ENCODE measurements at regions not wholly inside any gene's neighbourhood (a gene's known extent, or its start where the extent isn't known, plus 50 kb on each side); places are given as distances from the start of the nearest gene placed in this dataset.

DNA sequence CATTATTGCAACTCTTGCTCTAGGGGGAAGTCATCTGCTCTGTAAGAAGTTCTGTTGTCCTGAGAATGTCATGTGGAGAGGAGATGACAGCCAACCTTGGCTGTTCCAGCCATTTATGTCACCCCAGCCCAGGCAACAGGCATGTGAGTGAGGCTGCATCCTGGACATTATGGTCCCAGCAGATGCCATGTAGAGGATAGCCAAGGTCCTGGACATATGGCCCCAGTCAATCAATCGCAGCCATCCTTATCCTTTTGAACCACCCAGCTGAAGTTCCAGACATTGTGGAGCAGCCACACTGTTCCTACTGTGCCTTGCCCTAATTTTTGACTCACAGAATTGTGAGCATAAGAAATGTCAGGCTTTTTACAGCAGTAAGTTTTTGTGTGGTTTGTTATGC is 84.9 kb downstream of the AVPR1A start:
- H3K4me1 ChIP-seq (ENCODE audit: control insufficient read depth in 1 of 2, extremely low read depth in 1 of 2, insufficient read depth in 2 of 2, low read length in 2 of 2), result no peaks in the 10 kb centered on the region
- WGBS (ENCODE audit: insufficient coverage), result 86% methylated on average over 1 of the region's 1 CpG
- H3K9me3 Mint-ChIP-seq, result no peaks in the 10 kb centered on the region
- H3K27ac ChIP-seq (ENCODE audit: low read length), result no peak overlapping the region
- H3K4me1 Mint-ChIP-seq, result no peaks in the 10 kb centered on the region
- ATAC-seq (replicated peaks in 1 of 4), result no peak
- no peak overlapping the region for H3K4me3 ChIP-seq (ENCODE audit: control insufficient read depth in 1 of 2, extremely low read depth in 1 of 2, low read length in 1 of 2)
- H3K36me3 ChIP-seq (ENCODE audit: control insufficient read depth in 2 of 2, extremely low read depth in 1 of 2, insufficient read depth in 1 of 2, low read length in 1 of 2), result no peaks in the 10 kb centered on the region
- no peak for DNase-seq
- CTCF ChIA-PET, result no interaction called here
- H3K36me3 Mint-ChIP-seq, result no peaks in the 10 kb centered on the region
- POLR2A ChIA-PET, result no interaction called here
- peaks cover 2 to 3% of the 10 kb centered on the region in 2 donors for H3K27me3 Mint-ChIP-seq
- no peaks in the 10 kb centered on the region for H3K9me3 ChIP-seq
- peaks cover 0 to 2% of the 10 kb centered on the region in 2 experiments for H3K27me3 ChIP-seq (replicated peaks in 1 of 2; ENCODE audit: control insufficient read depth in 2 of 2, extremely low read depth in 1 of 2, insufficient read depth in 2 of 2, low read length in 1 of 2)
- no peak overlapping the region for H3K27ac Mint-ChIP-seq
- no peak overlapping the region for H3K4me3 Mint-ChIP-seq

DNA sequence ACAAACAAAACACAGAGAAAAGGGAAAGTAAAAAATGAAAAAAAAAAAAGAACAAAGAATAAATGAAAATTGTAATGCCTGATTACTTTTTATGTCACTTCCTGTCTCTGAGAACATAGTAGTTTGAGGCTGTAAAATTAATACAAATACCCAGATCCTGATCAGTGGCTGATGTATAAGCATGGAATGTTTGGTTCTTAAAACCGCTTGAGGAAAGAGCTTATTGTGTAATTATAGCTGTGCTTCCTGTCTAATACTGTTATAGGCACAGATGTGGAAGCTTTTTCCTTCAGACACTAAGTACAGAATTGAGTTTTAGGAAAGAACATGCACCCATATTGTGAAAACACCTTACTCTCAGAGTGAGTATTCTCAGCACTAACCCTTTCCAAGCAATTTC is 86.9 kb downstream of the AVPR1A start:
- no peaks in the 10 kb centered on the region for H3K27me3 ChIP-seq (replicated peaks in 1 of 2; ENCODE audit: control insufficient read depth in 2 of 2, extremely low read depth in 1 of 2, insufficient read depth in 2 of 2, low read length in 1 of 2)
- no peak for ATAC-seq (replicated peaks in 1 of 4)
- H3K27ac Mint-ChIP-seq, result no peak overlapping the region
- no CpG with 5 or more reads among the region's 1 CpG for WGBS (ENCODE audit: insufficient coverage)
- H3K9me3 ChIP-seq, result no peaks in the 10 kb centered on the region
- H3K9me3 Mint-ChIP-seq, result no peaks in the 10 kb centered on the region
- H3K36me3 ChIP-seq (ENCODE audit: control insufficient read depth in 2 of 2, extremely low read depth in 1 of 2, insufficient read depth in 1 of 2, low read length in 1 of 2), result no peaks in the 10 kb centered on the region
- ChIA-PET POLR2A (no interaction called here), CTCF (no interaction called here)
- no peaks in the 10 kb centered on the region for H3K36me3 Mint-ChIP-seq
- H3K4me3 Mint-ChIP-seq, result no peak overlapping the region
- H3K4me1 Mint-ChIP-seq, result no peaks in the 10 kb centered on the region
- DNase-seq, result no peak
- H3K27ac ChIP-seq (ENCODE audit: low read length), result no peak overlapping the region
- H3K4me3 ChIP-seq (ENCODE audit: control insufficient read depth in 1 of 2, extremely low read depth in 1 of 2, low read length in 1 of 2), result no peak overlapping the region
- H3K4me1 ChIP-seq (ENCODE audit: control insufficient read depth in 1 of 2, extremely low read depth in 1 of 2, insufficient read depth in 2 of 2, low read length in 2 of 2), result no peaks in the 10 kb centered on the region
- peaks cover 2 to 4% of the 10 kb centered on the region in 2 donors for H3K27me3 Mint-ChIP-seq

DNA sequence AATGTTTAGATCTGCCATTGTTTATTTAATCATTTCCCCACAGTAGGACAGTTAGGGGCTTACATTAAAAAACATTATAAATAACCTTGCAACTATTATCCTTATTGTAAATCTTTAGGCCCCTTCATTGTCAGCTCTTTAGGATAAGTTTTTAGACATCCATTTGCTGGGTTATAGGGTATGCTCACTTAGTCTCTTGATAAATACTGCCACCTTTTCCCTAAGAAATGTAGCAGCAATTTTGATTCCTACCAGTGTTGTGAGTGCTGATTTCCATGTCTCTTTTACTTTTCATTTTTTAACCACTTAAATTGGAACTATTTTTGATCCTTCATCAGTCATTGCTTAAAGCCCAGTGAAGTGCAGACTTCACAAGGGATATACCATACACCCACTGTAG is 94.4 kb downstream of the AVPR1A start:
- Histone ChIP-seq H3K4me3 (ENCODE audit: control insufficient read depth in 1 of 2, extremely low read depth in 1 of 2, low read length in 1 of 2) (no peak overlapping the region), H3K4me1 (ENCODE audit: control insufficient read depth in 1 of 2, extremely low read depth in 1 of 2, insufficient read depth in 2 of 2, low read length in 2 of 2) (no peaks in the 10 kb centered on the region), H3K27me3 (replicated peaks in 1 of 2; ENCODE audit: control insufficient read depth in 2 of 2, extremely low read depth in 1 of 2, insufficient read depth in 2 of 2, low read length in 1 of 2) (no peaks in the 10 kb centered on the region), H3K27ac (ENCODE audit: low read length) (no peak overlapping the region), H3K9me3 (no peaks in the 10 kb centered on the region), H3K36me3 (ENCODE audit: control insufficient read depth in 2 of 2, extremely low read depth in 1 of 2, insufficient read depth in 1 of 2, low read length in 1 of 2) (no peaks in the 10 kb centered on the region)
- H3K36me3 Mint-ChIP-seq, result no peaks in the 10 kb centered on the region
- no peak overlapping the region for H3K4me3 Mint-ChIP-seq
- H3K27ac Mint-ChIP-seq, result no peak overlapping the region
- no peak for DNase-seq
- ChIA-PET POLR2A (no interaction called here), CTCF (no interaction called here)
- H3K27me3 Mint-ChIP-seq, result peaks cover 0 to 4% of the 10 kb centered on the region in 2 donors
- no peaks in the 10 kb centered on the region for H3K4me1 Mint-ChIP-seq
- H3K9me3 Mint-ChIP-seq, result peaks cover 0 to 5% (median 3%) of the 10 kb centered on the region in 3 donors
- ATAC-seq (replicated peaks in 1 of 4), result no peak

DNA sequence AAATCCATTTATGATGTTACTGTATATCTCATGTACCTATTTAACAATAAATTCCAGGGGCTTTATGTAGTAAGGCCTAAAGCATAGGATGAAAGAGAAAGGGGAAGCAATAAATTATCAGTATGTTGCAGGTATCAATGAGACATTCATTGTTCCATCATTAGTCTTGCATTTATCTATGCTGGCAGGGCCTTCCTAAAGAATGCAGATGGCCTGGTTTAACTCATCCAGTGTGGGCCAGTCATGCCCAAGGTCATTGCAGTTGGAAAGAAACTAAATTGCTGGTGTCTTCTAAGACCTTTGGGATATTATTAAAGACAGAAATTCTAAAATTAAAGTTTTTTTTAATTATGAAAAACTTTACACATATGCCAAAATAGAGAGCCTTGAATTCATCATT is 98.3 kb downstream of the AVPR1A start:
- no peak overlapping the region for H3K4me3 ChIP-seq (ENCODE audit: control insufficient read depth in 1 of 2, extremely low read depth in 1 of 2, low read length in 1 of 2)
- no peaks in the 10 kb centered on the region for H3K9me3 ChIP-seq
- no peak for ATAC-seq (replicated peaks in 1 of 4)
- ChIA-PET CTCF (no interaction called here), POLR2A (no interaction called here)
- Mint-ChIP-seq H3K27me3 (no peaks in the 10 kb centered on the region), H3K36me3 (no peaks in the 10 kb centered on the region), H3K4me1 (no peaks in the 10 kb centered on the region), H3K9me3 (peaks cover 0 to 5% (median 3%) of the 10 kb centered on the region in 3 donors), H3K4me3 (no peak overlapping the region), H3K27ac (no peak overlapping the region)
- no peak overlapping the region for H3K27ac ChIP-seq (ENCODE audit: low read length)
- no peak for DNase-seq
- H3K27me3 ChIP-seq (replicated peaks in 1 of 2; ENCODE audit: control insufficient read depth in 2 of 2, extremely low read depth in 1 of 2, insufficient read depth in 2 of 2, low read length in 1 of 2), result no peaks in the 10 kb centered on the region
- no peaks in the 10 kb centered on the region for H3K4me1 ChIP-seq (ENCODE audit: control insufficient read depth in 1 of 2, extremely low read depth in 1 of 2, insufficient read depth in 2 of 2, low read length in 2 of 2)
- H3K36me3 ChIP-seq (ENCODE audit: control insufficient read depth in 2 of 2, extremely low read depth in 1 of 2, insufficient read depth in 1 of 2, low read length in 1 of 2), result no peaks in the 10 kb centered on the region

DNA sequence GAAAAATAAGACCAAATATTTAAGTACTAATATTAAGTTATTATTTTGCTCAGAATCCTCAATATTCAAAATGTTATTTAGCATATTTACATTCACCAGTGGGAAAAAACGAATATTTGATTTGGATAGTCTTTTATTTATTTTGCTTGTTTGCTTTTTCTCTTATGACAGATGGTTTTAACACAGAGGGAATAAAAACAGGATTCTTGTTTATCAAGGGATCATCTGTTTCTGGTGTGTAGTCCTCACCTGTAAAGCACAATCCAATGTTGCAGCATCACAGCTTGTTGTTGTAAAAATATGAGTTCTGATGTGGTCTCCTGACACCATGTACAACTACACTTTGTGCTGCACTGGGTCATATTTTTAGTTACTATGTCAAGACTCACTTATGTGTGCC is 103.9 kb downstream of the AVPR1A start:
- no peaks in the 10 kb centered on the region for H3K27me3 ChIP-seq (replicated peaks in 1 of 2; ENCODE audit: control insufficient read depth in 2 of 2, extremely low read depth in 1 of 2, insufficient read depth in 2 of 2, low read length in 1 of 2)
- no peaks in the 10 kb centered on the region for H3K9me3 ChIP-seq
- Mint-ChIP-seq H3K27me3 (no peaks in the 10 kb centered on the region), H3K4me3 (no peak overlapping the region), H3K9me3 (no peaks in the 10 kb centered on the region), H3K27ac (no peak overlapping the region), H3K4me1 (no peaks in the 10 kb centered on the region), H3K36me3 (no peaks in the 10 kb centered on the region)
- POLR2A ChIA-PET, result no interaction called here
- no peak for ATAC-seq (replicated peaks in 1 of 4)
- no peaks in the 10 kb centered on the region for H3K4me1 ChIP-seq (ENCODE audit: control insufficient read depth in 1 of 2, extremely low read depth in 1 of 2, insufficient read depth in 2 of 2, low read length in 2 of 2)
- no peak overlapping the region for H3K27ac ChIP-seq (ENCODE audit: low read length)
- no peaks in the 10 kb centered on the region for H3K36me3 ChIP-seq (ENCODE audit: control insufficient read depth in 2 of 2, extremely low read depth in 1 of 2, insufficient read depth in 1 of 2, low read length in 1 of 2)
- no peak overlapping the region for H3K4me3 ChIP-seq (ENCODE audit: control insufficient read depth in 1 of 2, extremely low read depth in 1 of 2, low read length in 1 of 2)
- CTCF ChIA-PET, result no interaction called here
- no peak for DNase-seq
- no CpG with 5 or more reads among the region's 1 CpG for WGBS (ENCODE audit: insufficient coverage)

DNA sequence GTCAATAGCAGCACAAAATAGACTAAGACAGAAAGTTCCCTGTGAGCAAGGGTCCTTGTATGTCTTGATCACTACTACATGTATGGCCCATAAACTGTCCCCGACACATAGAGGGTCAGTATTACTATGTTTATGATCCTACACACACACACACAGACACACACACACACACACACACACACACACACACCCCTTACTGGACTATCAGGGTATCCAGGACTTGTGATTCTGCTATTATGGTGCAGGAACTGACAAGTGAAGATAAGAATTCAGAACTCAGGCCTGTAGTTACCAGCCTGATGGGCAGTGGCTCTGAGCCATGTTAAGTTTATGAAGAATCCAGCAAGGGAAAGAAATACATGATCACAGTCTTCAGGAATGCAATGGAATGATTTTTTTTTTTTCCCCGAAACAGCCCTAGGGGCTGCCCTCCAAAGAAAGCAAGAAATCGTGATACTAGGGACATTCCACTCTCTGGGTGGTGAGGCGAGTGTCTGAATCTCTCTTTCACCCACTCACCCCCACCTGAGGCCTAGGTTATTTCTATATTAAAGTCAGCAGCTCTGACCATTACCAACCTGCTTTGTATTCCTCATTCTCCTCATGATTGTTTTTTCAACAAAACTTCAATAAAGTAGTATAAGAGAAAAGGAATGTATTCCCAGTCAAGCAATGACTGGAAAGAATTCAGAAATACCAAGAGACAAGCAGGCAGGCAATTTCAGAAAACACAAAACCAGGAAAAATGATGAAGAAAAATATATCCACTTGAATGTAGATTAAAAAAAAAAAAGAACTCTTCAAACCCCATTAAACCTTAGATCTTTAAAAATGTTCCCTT is 105.8 kb downstream of the AVPR1A start:
- no peak overlapping the region for H3K27ac ChIP-seq (ENCODE audit: low read length)
- no CpG with 5 or more reads among the region's 4 CpGs for WGBS (ENCODE audit: insufficient coverage)
- H3K36me3 Mint-ChIP-seq, result no peaks in the 10 kb centered on the region
- no peaks in the 10 kb centered on the region for H3K9me3 ChIP-seq
- ATAC-seq (replicated peaks in 1 of 4) (no peak), DNase-seq (no peak)
- POLR2A ChIA-PET, result no interaction called here
- no peaks in the 10 kb centered on the region for H3K4me1 Mint-ChIP-seq
- H3K9me3 Mint-ChIP-seq, result no peaks in the 10 kb centered on the region
- no peak overlapping the region for H3K27ac Mint-ChIP-seq
- no peak overlapping the region for H3K4me3 ChIP-seq (ENCODE audit: control insufficient read depth in 1 of 2, extremely low read depth in 1 of 2, low read length in 1 of 2)
- H3K4me3 Mint-ChIP-seq, result no peak overlapping the region
- no peaks in the 10 kb centered on the region for H3K36me3 ChIP-seq (ENCODE audit: control insufficient read depth in 2 of 2, extremely low read depth in 1 of 2, insufficient read depth in 1 of 2, low read length in 1 of 2)
- H3K27me3 ChIP-seq (replicated peaks in 1 of 2; ENCODE audit: control insufficient read depth in 2 of 2, extremely low read depth in 1 of 2, insufficient read depth in 2 of 2, low read length in 1 of 2), result no peaks in the 10 kb centered on the region
- no peaks in the 10 kb centered on the region for H3K27me3 Mint-ChIP-seq
- H3K4me1 ChIP-seq (ENCODE audit: control insufficient read depth in 1 of 2, extremely low read depth in 1 of 2, insufficient read depth in 2 of 2, low read length in 2 of 2), result no peaks in the 10 kb centered on the region
- CTCF ChIA-PET, result no interaction called here

DNA sequence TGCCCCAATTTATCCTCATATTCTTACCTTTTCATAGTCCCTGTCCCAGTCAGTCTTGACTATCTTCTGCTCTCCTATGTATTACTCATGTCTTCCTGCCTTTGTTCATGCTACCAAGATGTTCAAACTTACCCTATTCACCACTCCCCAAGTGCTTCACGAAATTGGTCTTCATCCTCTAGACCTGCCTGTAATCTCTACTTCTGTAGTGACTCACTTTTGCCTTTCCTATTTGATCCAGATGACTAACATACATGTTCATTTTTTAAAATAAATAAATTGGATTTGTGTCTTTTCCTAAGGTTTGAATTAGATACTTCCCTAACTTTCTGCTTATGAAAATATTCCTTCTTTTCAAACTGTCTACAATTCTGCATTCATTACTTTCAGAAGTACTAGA is 107.7 kb upstream of the PPM1H start:
- no peaks in the 10 kb centered on the region for H3K4me1 ChIP-seq (ENCODE audit: control insufficient read depth in 1 of 2, extremely low read depth in 1 of 2, insufficient read depth in 2 of 2, low read length in 2 of 2)
- H3K4me3 ChIP-seq (ENCODE audit: control insufficient read depth in 1 of 2, extremely low read depth in 1 of 2, low read length in 1 of 2), result no peak overlapping the region
- H3K9me3 ChIP-seq, result no peaks in the 10 kb centered on the region
- no peaks in the 10 kb centered on the region for H3K27me3 Mint-ChIP-seq
- no peak overlapping the region for H3K4me3 Mint-ChIP-seq
- H3K36me3 Mint-ChIP-seq, result no peaks in the 10 kb centered on the region
- no peaks in the 10 kb centered on the region for H3K36me3 ChIP-seq (ENCODE audit: control insufficient read depth in 2 of 2, extremely low read depth in 1 of 2, insufficient read depth in 1 of 2, low read length in 1 of 2)
- POLR2A ChIA-PET, result no interaction called here
- WGBS (ENCODE audit: insufficient coverage), result no CpG with 5 or more reads among the region's 1 CpG
- H3K27ac Mint-ChIP-seq, result no peak overlapping the region
- H3K27me3 ChIP-seq (replicated peaks in 1 of 2; ENCODE audit: control insufficient read depth in 2 of 2, extremely low read depth in 1 of 2, insufficient read depth in 2 of 2, low read length in 1 of 2), result no peaks in the 10 kb centered on the region
- no peak for DNase-seq
- H3K27ac ChIP-seq (ENCODE audit: low read length), result no peak overlapping the region
- no peak for ATAC-seq (replicated peaks in 1 of 4)
- H3K4me1 Mint-ChIP-seq, result no peaks in the 10 kb centered on the region
- CTCF ChIA-PET, result no interaction called here
- no peaks in the 10 kb centered on the region for H3K9me3 Mint-ChIP-seq
